CD14-positive monocyte (primary cell): ENCODE measurements at regions not wholly inside any gene's neighbourhood (a gene's known extent, or its start where the extent isn't known, plus 50 kb on each side); places are given as distances from the start of the nearest gene placed in this dataset.

Source experiments
- DNase-seq, 3 donors: peaks; one replicate each; pipeline ENCODE4 v3.0.0-alpha.2; 2011 to 2022
- H2AFZ ChIP-seq: 2 replicates; pipeline ENCODE4 v1.6.0; 2012; ENCODE audit warnings: mild to moderate bottlenecking, low read depth, low read length, inconsistent platforms; ENCODE audit not compliant: insufficient read depth, poor library complexity, severe bottlenecking
- H3K27ac ChIP-seq, 2 donors: 1 replicate in 1 of 2; 2 replicates in 1 of 2; pipeline ENCODE4 v1.5.1; 2012 to 2013; ENCODE audit warnings: low read length in 2 of 2, control low read depth in 1 of 2, inconsistent platforms in 1 of 2, low read depth in 1 of 2, mild to moderate bottlenecking in 1 of 2
- H3K27me3 ChIP-seq, 2 donors: one replicate each; pipeline versions ENCODE4 v1.6.0 to v1.6.1; 2011 to 2013; ENCODE audit warnings: low read length in 2 of 2; ENCODE audit not compliant: control insufficient read depth in 2 of 2, insufficient read depth in 2 of 2
- H3K36me3 ChIP-seq, 2 donors: replicated peaks in 1 of 2; 1 replicate in 1 of 2; 2 replicates in 1 of 2; pipeline versions ENCODE4 v1.5.1 to v1.6.1; 2012 to 2013; ENCODE audit warnings: low read length in 2 of 2, control low read depth in 1 of 2, inconsistent platforms in 1 of 2, mild to moderate bottlenecking in 1 of 2; ENCODE audit not compliant: insufficient read depth in 2 of 2, control insufficient read depth in 1 of 2
- H3K4me1 ChIP-seq, 2 donors: 1 replicate in 1 of 2; 2 replicates in 1 of 2; pipeline versions ENCODE4 v1.5.1 to v1.6.1; 2012 to 2013; ENCODE audit warnings: low read length in 2 of 2, control low read depth in 1 of 2, inconsistent platforms in 1 of 2, mild to moderate bottlenecking in 1 of 2, moderate library complexity in 1 of 2; ENCODE audit not compliant: insufficient read depth in 2 of 2, control insufficient read depth in 1 of 2
- H3K4me2 ChIP-seq: replicated peaks from 2 replicates; pipeline ENCODE3; 2012; ENCODE audit warnings: low read length, moderate library complexity, mild to moderate bottlenecking; ENCODE audit not compliant: poor library complexity, severe bottlenecking; ENCODE audit errors: extremely low read depth
- H3K4me3 ChIP-seq, 3 experiments: fragments of 200-600 bp in 1 of 3; sonication (generic) in 1 of 3; replicated peaks in 1 of 3; 1 replicate in 2 of 3; 2 replicates in 1 of 3; pipeline ENCODE4 v1.5.1; 2011 to 2013; ENCODE audit warnings: low read length in 3 of 3, mild to moderate bottlenecking in 3 of 3, control low read depth in 2 of 3, low read depth in 2 of 3, inconsistent platforms in 1 of 3, moderate library complexity in 1 of 3
- H3K79me2 ChIP-seq: 2 replicates; pipeline ENCODE4 v1.6.0; 2012; ENCODE audit warnings: mild to moderate bottlenecking, control low read depth, inconsistent platforms, low read length, moderate library complexity; ENCODE audit not compliant: insufficient read depth
- H3K9ac ChIP-seq: 2 replicates; pipeline ENCODE4 v1.6.0; 2017; ENCODE audit warnings: low read length, mild to moderate bottlenecking; ENCODE audit not compliant: insufficient read depth, poor library complexity, severe bottlenecking
- H3K9me3 ChIP-seq, 2 donors: replicated peaks in 1 of 2; 1 replicate in 1 of 2; 2 replicates in 1 of 2; pipeline versions ENCODE4 v1.5.1 to v1.6.1; 2012 to 2013; ENCODE audit warnings: low read length in 2 of 2, control low read depth in 1 of 2; ENCODE audit not compliant: control insufficient read depth in 1 of 2, insufficient read depth in 1 of 2
- H4K20me1 ChIP-seq: 2 replicates; pipeline ENCODE4 v1.6.0; 2012; ENCODE audit warnings: mild to moderate bottlenecking, low read length, control low read depth, moderate library complexity; ENCODE audit not compliant: insufficient read depth
- H3K27ac Mint-ChIP-seq, 7 donors: one replicate each; pipeline ENCODE4 v1.8.0; 2020; ENCODE audit warnings: mild to moderate bottlenecking in 7 of 7, mixed read lengths in 7 of 7, moderate library complexity in 6 of 7, inconsistent platforms in 2 of 7
- H3K27me3 Mint-ChIP-seq, 3 donors: one replicate each; pipeline ENCODE4 v1.8.0; 2021 to 2022; ENCODE audit warnings: low read depth in 3 of 3, mild to moderate bottlenecking in 3 of 3, mixed read lengths in 3 of 3, moderate library complexity in 3 of 3, inconsistent platforms in 1 of 3
- H3K36me3 Mint-ChIP-seq, 2 donors: one replicate each; pipeline ENCODE4 v1.8.0; 2020; ENCODE audit warnings: mixed read lengths in 2 of 2, inconsistent platforms in 1 of 2, mild to moderate bottlenecking in 1 of 2
- H3K4me1 Mint-ChIP-seq: one replicate; pipeline ENCODE4 v1.8.0; 2020; ENCODE audit warnings: mild to moderate bottlenecking, mixed read lengths
- H3K4me3 Mint-ChIP-seq, 2 donors: one replicate each; pipeline ENCODE4 v1.8.0; 2020; ENCODE audit warnings: mild to moderate bottlenecking in 2 of 2, mixed read lengths in 2 of 2, moderate library complexity in 1 of 2
- H3K9me3 Mint-ChIP-seq, 7 donors: one replicate each; pipeline ENCODE4 v1.8.0; 2020 to 2022; ENCODE audit warnings: mixed read lengths in 7 of 7, mild to moderate bottlenecking in 6 of 7, moderate library complexity in 6 of 7, inconsistent platforms in 2 of 7
- WGBS: methylation state at CpG from one replicate; pipeline ENCODE4 v1.1.5; 2013; ENCODE audit warnings: missing lambda C conversion rate; ENCODE audit not compliant: insufficient coverage; 5-methylcytosine and 5-hydroxymethylcytosine counted together
- intact Hi-C, 2 donors: fragments of 100-400 bp; cut with micrococcal nuclease; formaldehyde crosslinking; loops; one replicate each; pipeline versions ENCODE4 v1.15.0 to v1.15.1; 2023
- TF ChIP-seq, protein P1 (sequence below): fragments of 200-600 bp; IDR thresholded peaks from one replicate; pipeline ENCODE4 v1.8.0; 2022; ENCODE audit warnings: antibody characterized with exemption, mild to moderate bottlenecking

DNA sequence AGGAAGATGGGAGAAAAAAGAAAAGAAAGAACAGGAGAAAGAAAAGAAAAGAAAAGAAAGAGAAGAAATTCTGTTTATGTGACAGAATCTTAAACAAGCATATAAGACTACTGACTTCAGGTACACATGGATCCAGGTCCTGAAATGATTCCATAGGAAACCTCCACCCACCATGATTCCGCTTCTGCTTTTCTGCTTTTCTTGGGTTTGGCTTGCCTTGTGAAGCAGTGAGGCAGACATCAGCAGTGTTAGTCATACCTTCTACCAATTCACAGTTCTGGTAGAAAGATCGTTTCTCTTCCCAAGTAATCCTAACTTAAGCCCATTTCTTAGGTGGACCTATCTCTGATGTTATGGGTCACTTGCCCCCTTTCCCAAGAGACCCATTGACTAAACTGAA lies 660.1 kb upstream of the RBFOX1 start:
- Mint-ChIP-seq H3K4me3 (no peak overlapping the region), H3K9me3 (peaks cover 0 to 5% (median 0%) of the 10 kb centered on the region in 7 donors), H3K4me1 (no peaks in the 10 kb centered on the region), H3K36me3 (no peaks in the 10 kb centered on the region), H3K27me3 (peaks cover 0 to 1% (median 0%) of the 10 kb centered on the region in 3 donors), H3K27ac (no peak overlapping the region)
- WGBS = 60% methylated on average over 2 of the region's 2 CpGs
- no peak for DNase-seq
- Histone ChIP-seq H3K4me2 (no peak overlapping the region), H3K4me1 (no peaks in the 10 kb centered on the region), H3K36me3 (no peaks in the 10 kb centered on the region), H3K4me3 (no peak overlapping the region), H3K27ac (no peak overlapping the region), H3K9me3 (no peaks in the 10 kb centered on the region), H3K79me2 (no peaks in the 10 kb centered on the region), H4K20me1 (no peaks in the 10 kb centered on the region), H3K27me3 (no peaks in the 10 kb centered on the region), H2AFZ (no peak overlapping the region), H3K9ac (no peak overlapping the region)
- intact Hi-C loops = no loop called here
- TF ChIP-seq, protein P1, sequence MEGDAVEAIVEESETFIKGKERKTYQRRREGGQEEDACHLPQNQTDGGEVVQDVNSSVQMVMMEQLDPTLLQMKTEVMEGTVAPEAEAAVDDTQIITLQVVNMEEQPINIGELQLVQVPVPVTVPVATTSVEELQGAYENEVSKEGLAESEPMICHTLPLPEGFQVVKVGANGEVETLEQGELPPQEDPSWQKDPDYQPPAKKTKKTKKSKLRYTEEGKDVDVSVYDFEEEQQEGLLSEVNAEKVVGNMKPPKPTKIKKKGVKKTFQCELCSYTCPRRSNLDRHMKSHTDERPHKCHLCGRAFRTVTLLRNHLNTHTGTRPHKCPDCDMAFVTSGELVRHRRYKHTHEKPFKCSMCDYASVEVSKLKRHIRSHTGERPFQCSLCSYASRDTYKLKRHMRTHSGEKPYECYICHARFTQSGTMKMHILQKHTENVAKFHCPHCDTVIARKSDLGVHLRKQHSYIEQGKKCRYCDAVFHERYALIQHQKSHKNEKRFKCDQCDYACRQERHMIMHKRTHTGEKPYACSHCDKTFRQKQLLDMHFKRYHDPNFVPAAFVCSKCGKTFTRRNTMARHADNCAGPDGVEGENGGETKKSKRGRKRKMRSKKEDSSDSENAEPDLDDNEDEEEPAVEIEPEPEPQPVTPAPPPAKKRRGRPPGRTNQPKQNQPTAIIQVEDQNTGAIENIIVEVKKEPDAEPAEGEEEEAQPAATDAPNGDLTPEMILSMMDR = no peak

DNA sequence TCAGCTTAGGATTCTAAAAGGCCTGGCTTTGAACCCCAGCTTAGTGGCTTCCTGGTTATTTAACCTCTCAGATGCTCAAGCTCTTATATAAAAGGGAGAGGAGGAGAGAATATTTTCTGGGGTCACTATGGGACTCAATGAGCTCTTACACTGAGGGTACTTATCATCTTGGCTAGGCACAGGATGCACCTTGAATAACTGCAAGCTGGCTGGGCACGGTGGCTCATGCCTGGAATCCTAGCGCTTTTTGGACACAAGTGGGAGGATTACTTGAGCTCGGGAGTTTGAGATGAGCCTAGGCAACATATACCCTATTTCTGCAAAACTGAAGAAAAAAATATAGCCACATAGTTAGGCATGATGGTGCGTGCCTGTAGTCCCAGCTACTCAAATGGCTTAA lies 665.3 kb upstream of the RBFOX1 start:
- no peaks in the 10 kb centered on the region for H3K79me2 ChIP-seq
- no peaks in the 10 kb centered on the region for H3K36me3 ChIP-seq
- Mint-ChIP-seq H3K4me1 (no peaks in the 10 kb centered on the region), H3K27me3 (peaks cover 0 to 1% (median 0%) of the 10 kb centered on the region in 3 donors), H3K4me3 (no peak overlapping the region), H3K36me3 (no peaks in the 10 kb centered on the region), H3K9me3 (peaks cover 0 to 3% (median 0%) of the 10 kb centered on the region in 7 donors), H3K27ac (no peak overlapping the region)
- no peaks in the 10 kb centered on the region for H3K4me1 ChIP-seq
- H3K4me2 ChIP-seq = no peak overlapping the region
- H3K27ac ChIP-seq = no peak overlapping the region
- no CpG with 5 or more reads among the region's 4 CpGs for WGBS
- H3K9ac ChIP-seq = no peak overlapping the region
- H4K20me1 ChIP-seq = no peaks in the 10 kb centered on the region
- no peaks in the 10 kb centered on the region for H3K9me3 ChIP-seq
- intact Hi-C loops = no loop called here
- TF ChIP-seq, protein P1 = no peak
- no peak overlapping the region for H3K4me3 ChIP-seq
- H2AFZ ChIP-seq = no peak overlapping the region
- H3K27me3 ChIP-seq = no peaks in the 10 kb centered on the region
- DNase-seq = no peak
